ENCODE measurements at regions not wholly inside any gene's neighbourhood (a gene's known extent, or its start where the extent isn't known, plus 50 kb on each side); places are given as distances from the start of the nearest gene placed in this dataset.

DNA sequence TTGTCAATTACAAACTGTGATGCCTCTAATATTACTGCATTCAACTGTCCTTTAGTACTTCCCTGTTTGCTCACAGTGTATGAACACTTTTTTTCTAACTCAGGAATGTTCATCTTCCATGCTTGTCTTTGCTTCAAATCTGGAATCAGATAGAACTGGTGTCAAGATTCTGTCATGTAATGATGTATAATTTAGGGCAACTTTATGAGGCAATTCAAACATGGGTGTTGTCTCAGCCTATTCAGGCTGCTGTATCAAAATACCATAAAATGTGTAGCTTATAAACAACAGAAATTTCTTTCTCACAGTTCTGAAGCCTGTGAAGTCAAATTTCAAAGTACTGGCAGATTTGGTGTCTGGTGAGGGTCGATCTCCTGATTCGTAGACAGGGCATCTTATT lies 1012.9 kb downstream of the RAB28 start:
- TF ChIP-seq, protein P1, sequence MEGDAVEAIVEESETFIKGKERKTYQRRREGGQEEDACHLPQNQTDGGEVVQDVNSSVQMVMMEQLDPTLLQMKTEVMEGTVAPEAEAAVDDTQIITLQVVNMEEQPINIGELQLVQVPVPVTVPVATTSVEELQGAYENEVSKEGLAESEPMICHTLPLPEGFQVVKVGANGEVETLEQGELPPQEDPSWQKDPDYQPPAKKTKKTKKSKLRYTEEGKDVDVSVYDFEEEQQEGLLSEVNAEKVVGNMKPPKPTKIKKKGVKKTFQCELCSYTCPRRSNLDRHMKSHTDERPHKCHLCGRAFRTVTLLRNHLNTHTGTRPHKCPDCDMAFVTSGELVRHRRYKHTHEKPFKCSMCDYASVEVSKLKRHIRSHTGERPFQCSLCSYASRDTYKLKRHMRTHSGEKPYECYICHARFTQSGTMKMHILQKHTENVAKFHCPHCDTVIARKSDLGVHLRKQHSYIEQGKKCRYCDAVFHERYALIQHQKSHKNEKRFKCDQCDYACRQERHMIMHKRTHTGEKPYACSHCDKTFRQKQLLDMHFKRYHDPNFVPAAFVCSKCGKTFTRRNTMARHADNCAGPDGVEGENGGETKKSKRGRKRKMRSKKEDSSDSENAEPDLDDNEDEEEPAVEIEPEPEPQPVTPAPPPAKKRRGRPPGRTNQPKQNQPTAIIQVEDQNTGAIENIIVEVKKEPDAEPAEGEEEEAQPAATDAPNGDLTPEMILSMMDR (IDR thresholded peaks at IDR 0.05): no peak
- TF ChIP-seq POLR2A (IDR thresholded peaks at IDR 0.05): no peak

Data from heart left ventricle (tissue), 13 donors.